Panc1 (cell line): ENCODE measurements at regions not wholly inside any gene's neighbourhood (a gene's known extent, or its start where the extent isn't known, plus 50 kb on each side); places are given as distances from the start of the nearest gene placed in this dataset.

ENCODE experiments used
- CTCF ChIP-seq: fragments of 450-650 bp; IDR thresholded peaks from 2 replicates; pipeline ENCODE4 v1.5.1; 2017; ENCODE audit warnings: mild to moderate bottlenecking
- POLR2AphosphoS5 ChIP-seq: IDR thresholded peaks from 2 replicates; pipeline ENCODE4 v1.6.1; 2012; ENCODE audit warnings: mild to moderate bottlenecking, low read depth, low read length, moderate library complexity
- SIN3A ChIP-seq: IDR thresholded peaks from 2 replicates; pipeline ENCODE4 v1.6.1; 2012; ENCODE audit warnings: low read depth, mild to moderate bottlenecking, low read length, moderate library complexity, borderline replicate concordance; ENCODE audit not compliant: insufficient read depth
- TCF7L2 ChIP-seq: IDR thresholded peaks from 2 replicates; pipeline ENCODE4 v1.6.1; 2011; ENCODE audit warnings: mild to moderate bottlenecking, low read depth, low read length, inconsistent platforms

- TF ChIP-seq CTCF (no peak), POLR2AphosphoS5 (no peak), SIN3A (no peak), TCF7L2 (no peak)
Measured at GRCh38 chr2:45194596-45194995, 185.3 kb upstream of the SIX2 start.
